ENCODE measurements at regions not wholly inside any gene's neighbourhood (a gene's known extent, or its start where the extent isn't known, plus 50 kb on each side); places are given as distances from the start of the nearest gene placed in this dataset.
"Not testable (repeated sequence)": the region's sequence is repeated elsewhere in the genome, so short reads cannot be mapped to it uniquely, and the experiment has no call there.

- DNase-seq (ENCODE audit: low spot score), result no peak
Observed at GRCh38 chr6:18527836-18528743, 140.9 kb downstream of the RNF144B start.

GRCh38 chr6:18530201-18530600, 143.1 kb downstream of the RNF144B start:
- DNase-seq (ENCODE audit: low spot score), result no peak

DNA sequence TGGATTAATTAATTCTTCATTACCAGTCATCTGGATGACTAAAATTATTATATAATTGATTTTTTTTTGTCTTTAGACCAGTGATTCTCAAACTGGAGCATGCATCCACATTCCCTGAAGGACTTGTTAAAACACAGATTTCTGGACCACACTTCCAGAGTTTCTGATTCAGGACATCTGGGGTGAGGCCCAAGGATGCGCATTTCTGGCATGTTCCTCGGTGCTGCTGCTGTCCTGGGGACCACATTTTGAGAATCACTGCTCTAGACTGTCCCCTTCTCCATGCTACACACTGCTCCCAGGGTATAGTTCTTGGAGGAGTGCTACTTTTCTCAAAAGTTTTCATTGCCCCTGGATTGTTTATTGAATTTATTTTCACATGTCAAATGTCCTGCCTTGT, 145.0 kb downstream of the RNF144B start:
- DNase-seq (ENCODE audit: low spot score), result no peak

DNA sequence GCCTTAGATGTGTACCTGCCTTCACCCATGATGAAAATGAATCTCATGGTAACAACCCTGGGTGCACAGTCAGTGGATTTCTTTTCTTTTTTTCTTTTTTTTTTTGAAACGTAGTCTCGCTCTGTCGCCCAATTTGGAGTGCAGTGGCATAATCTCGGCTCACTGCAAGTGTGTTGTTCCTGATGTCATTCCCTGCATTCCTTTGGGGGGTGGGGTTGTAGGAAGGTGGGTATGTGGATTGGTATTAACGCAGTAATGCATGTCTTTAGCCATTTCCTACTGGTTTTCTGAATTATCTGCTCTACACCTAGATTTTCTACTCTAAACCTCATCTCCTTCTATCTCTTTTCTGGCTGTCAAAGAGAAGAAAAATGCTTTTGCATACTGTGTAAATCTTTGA, 146.6 kb downstream of the RNF144B start:
- no peak for DNase-seq (ENCODE audit: low spot score)

GRCh38 chr6:18536591-18537055, 149.5 kb downstream of the RNF144B start:
- DNase-seq (ENCODE audit: low spot score), result no peak

DNA sequence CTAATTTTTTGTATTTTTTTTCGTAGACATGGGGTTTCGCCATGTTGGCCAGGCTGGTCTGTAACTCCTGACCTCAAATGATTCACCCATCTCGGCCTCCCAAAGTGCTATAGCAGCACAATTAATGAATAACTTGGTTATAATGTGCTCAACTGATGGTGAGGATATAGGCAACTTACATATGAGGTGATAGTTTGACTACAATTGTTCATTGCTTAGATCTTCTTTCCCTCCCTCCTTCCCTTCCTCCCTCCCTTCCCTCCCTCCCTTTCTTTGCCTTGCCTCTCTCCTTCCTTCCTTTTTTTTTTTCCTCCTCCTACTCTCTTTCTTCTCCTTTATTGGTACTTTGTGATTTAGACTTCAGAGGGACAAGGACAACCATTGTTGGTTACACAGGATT, 151.2 kb downstream of the RNF144B start:
- no peak for DNase-seq (ENCODE audit: low spot score)

GRCh38 chr6:18543051-18543450, 155.9 kb downstream of the RNF144B start:
- DNase-seq (ENCODE audit: low spot score), result no peak

DNA sequence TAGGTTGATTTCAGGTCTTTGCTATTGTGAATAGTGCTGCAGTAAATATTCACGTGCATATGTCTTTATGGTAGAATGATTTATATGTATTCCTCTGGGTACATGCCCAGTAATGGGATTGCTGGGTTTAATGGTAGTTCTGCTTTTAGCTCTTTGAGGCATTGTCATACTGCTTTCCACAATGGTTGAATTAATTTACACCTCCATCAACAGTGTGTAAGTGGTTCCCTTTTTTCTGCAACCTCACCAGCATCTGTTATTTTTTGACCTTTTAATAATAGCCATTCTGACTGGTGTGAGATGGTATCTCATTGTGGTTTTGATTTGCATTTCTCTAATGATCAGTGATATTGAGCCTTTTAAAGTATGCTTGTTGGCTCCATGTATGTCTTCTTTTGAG, 158.0 kb downstream of the RNF144B start:
- DNase-seq (ENCODE audit: low spot score), result not testable (repeated sequence)

GRCh38 chr6:18545726-18546125, 158.6 kb downstream of the RNF144B start:
- no peak for DNase-seq (ENCODE audit: low spot score)

GRCh38 chr6:18550119-18550518, 163.0 kb downstream of the RNF144B start:
- DNase-seq (ENCODE audit: low spot score), result no peak

GRCh38 chr6:18551228-18551627, 164.1 kb downstream of the RNF144B start:
- DNase-seq (ENCODE audit: low spot score), result no peak

DNA sequence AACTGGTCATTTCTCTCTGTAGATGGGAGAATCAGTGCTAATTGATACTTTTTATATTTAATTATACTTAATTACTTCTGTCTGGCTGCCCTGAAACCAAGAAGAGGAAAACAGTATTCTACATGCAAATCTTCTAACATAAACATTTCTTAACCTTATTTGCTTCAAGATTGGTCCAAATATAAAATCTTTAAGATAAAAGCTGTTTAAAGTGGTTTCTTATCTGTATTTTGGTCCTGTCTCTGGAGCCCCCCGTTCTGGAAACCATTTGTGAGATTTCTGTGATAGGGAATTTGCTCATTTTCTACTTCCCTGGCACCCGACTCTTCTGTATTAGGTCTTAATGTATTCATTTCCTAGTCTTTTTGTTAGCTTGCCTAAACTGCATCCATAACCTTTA, 168.6 kb downstream of the RNF144B start:
- no peak for DNase-seq (ENCODE audit: low spot score)

- DNase-seq (ENCODE audit: low spot score), result no peak
Observed at GRCh38 chr6:18561037-18561750, 174.0 kb downstream of the RNF144B start.

DNA sequence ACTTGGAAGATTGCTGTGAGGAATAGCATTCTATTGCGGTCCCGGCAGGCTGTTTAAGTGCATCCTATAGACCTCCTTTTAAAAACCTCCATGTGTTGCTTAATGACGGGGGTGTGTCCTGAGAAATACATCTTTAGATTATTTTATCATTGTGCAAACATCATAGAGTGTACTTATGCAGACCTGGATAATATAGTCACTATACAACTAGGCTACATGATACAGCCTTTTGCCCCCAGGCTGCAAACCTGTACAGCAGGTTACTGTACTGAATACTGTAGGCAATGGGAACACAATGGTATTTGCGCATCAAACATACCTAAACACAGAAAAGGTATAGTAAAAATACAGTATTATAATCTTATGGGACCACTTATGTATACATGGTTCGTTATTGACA, 175.6 kb downstream of the RNF144B start:
- DNase-seq (ENCODE audit: low spot score), result no peak

GRCh38 chr6:18564775-18565174, 177.6 kb downstream of the RNF144B start:
- no peak for DNase-seq (ENCODE audit: low spot score)

DNA sequence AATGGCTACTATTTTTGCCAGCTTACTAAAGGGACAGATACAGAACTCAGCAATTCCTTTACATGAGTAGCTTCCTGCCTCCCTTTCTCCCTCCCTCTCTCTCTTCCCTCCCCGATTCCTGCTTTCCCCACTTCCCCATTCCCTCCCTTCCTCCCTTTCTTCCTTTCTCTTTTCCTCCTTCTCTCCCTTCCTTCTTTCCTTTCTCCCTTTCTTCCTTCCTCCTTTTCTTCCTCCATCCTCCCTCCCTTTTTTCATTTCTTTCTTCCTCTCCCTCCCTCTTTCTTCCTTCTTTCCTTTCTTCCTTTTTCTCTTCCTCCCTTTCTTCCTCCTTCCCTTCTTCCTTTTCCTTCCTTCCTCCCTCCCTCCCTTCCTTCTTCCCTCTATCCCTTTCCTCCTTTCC, 178.1 kb downstream of the RNF144B start:
- DNase-seq (ENCODE audit: low spot score), result no peak

GRCh38 chr6:18567380-18567779, 180.2 kb downstream of the RNF144B start:
- no peak for DNase-seq (ENCODE audit: low spot score)

GRCh38 chr6:18577491-18577890, 190.3 kb downstream of the RNF144B start:
- no peak for DNase-seq (ENCODE audit: low spot score)

DNA sequence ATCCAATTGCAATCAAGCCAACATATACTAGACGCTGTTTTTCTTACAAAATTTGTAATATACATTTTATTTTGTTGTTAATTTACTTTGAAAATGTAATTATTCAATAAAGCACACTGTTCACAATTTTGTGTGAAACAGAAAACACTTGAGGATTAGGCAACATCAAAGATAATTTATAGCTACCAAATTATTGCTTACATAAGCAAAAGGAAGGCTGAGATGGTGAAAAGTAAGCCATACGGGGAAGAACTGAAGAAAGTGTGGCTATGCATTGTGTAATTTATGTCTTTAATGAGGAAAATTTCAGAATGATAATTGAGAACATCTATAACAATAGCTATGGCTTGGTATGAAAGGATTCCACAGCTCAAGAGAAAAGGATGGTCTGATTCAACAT, 192.0 kb downstream of the RNF144B start:
- no peak for DNase-seq (ENCODE audit: low spot score)

DNA sequence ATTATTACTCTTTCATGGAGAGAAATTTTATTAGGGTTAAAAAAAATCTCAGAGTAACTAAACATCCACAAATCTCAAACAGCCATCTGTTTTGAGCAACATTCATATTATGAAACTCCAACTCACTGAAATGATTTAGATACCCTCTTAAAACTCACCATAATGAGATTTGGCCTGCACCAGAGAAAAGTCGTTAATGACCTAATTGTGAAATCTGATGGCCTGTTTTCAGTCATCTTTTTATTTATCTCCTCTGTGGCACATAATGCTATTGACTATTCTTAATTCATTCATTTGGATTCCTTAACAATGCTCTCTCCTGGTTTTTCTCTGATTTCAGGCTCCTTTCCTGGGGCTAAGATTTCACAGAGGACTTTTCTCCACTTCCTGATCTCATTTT, 192.7 kb downstream of the RNF144B start:
- no peak for DNase-seq (ENCODE audit: low spot score)

DNA sequence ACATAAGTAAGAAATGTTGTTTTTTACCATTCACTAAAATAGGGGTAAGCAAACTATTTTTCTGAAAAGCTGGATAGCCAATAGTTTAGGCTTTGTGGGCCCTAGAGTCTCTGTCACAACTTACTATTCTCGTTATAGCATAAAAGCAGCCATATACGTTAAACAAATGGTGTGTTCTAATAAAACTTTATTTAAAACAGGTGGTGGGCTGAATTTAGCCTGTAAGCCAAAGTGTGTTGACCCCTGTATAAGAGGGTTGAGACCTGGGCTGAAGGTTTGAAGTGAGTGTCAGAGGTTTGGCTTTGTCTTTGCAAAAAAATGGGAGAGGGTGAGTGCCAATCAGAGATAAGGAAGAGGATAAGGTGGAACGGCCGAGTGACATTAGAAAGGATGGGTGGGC, 197.2 kb downstream of the RNF144B start:
- DNase-seq (ENCODE audit: low spot score), result no peak

- DNase-seq (ENCODE audit: low spot score), result no peak
Observed at GRCh38 chr6:18585032-18585573, 198.0 kb downstream of the RNF144B start.

- no peak for DNase-seq (ENCODE audit: low spot score)
Observed at GRCh38 chr6:18586133-18586532, 199.0 kb downstream of the RNF144B start.
